GM21381 (cell line): ENCODE measurements at regions not wholly inside any gene's neighbourhood (a gene's known extent, or its start where the extent isn't known, plus 50 kb on each side); places are given as distances from the start of the nearest gene placed in this dataset.

Experiments
- ATAC-seq: cut with Tn5 transposase; IDR thresholded peaks from one replicate; pipeline ENCODE4 v1.9.1; 2021; ENCODE audit warnings: mild to moderate bottlenecking, moderate library complexity; ENCODE audit not compliant: unreplicated experiment

DNA sequence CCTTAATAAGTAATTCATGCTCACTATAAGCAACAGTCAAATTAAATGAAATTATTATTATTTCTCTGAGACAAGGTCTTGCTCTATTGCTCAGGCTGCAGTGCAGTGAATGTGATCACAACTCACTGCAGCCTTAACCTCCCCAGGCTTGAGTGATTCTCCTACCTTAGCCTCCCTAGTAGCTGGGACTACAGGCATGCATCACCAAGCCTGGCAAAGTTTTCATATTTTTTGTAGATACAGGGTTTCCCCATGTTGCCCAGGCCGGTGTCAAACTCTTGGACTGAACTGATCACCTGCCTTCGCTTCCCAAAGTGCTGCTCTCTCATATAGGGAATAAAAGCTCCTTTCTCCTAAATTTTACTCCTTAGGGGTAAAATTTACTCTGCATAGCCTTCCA is 74.9 kb upstream of the GAREM1 start:
- ATAC-seq: no peak

DNA sequence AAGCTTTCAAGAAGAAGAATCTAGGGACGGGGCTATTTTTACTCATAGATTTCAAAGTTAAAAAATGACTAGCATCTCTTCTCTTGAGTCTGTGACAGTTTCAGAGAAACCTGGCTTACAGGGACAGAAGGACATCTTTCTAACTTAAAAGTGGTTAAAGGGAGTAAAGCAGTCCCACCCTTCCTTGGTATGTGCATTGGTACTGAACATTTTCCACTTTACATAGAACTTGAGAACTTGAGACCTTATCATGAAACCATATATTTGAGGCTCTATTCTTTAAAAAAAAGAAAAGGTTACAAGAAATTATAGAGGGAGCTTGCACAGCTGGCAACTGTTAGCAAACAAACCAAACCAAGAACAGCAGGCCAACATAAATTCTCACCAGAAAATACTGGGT is 73.4 kb upstream of the GAREM1 start:
- no peak for ATAC-seq

DNA sequence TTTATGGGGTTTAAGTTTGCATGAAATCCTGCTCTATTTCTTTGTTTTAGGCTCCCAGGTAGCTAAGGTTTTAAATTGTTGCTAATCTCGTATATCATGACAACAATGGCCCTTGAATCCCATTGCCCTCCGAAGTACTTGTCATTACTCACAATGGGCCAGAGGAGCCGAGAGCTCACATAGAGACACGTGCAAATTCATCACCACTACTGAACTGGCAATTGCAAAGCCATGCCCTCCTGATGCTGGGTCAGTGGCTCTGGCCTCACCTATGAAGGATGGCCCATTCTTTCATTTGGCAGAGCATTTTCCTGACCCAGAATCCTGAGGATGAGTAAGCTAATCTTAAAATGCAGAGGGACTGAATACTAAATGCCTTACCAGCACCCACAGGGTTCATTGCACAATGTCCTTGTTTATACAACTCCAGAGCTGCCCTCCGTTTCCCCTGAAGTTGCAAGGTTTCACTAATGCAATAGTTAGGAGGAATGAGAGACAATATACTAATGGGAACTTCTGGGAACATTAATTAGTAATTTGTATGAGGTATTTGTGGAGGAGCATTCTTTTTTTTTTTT is 71.6 kb upstream of the GAREM1 start:
- no peak for ATAC-seq

DNA sequence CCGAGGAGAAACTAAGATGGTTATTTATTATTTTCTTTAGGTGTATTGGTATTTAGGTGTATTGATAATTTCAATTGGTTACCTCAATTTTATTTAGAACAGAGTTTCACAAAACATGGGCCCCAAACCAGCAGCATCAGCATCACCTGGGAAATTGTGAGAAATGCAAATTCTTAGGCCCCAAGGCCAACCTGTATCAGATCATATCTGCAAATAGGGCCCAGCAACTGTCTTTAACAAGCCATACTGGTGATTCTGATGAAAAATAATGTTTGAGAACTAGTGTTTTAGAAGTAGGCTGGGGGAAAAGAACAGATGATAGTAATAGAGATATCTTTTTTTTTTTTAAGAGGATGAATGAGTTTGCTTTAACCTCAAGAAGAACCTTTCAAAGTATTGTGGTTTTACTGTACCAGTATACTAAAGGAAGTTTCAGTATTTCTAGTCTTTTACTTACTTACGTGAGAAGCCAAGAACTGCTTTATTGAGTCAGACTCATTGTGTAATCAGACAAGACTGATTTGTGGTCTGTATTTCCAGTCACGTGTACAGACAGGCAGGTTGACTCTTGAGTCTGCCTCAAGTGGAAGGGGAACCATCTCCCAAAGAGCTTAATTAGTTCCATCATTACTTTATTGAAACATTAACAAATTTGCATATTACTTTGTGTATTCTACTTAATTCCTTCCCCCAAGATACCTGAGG is 60.4 kb upstream of the GAREM1 start:
- peak; percentile 80 for ATAC-seq

DNA sequence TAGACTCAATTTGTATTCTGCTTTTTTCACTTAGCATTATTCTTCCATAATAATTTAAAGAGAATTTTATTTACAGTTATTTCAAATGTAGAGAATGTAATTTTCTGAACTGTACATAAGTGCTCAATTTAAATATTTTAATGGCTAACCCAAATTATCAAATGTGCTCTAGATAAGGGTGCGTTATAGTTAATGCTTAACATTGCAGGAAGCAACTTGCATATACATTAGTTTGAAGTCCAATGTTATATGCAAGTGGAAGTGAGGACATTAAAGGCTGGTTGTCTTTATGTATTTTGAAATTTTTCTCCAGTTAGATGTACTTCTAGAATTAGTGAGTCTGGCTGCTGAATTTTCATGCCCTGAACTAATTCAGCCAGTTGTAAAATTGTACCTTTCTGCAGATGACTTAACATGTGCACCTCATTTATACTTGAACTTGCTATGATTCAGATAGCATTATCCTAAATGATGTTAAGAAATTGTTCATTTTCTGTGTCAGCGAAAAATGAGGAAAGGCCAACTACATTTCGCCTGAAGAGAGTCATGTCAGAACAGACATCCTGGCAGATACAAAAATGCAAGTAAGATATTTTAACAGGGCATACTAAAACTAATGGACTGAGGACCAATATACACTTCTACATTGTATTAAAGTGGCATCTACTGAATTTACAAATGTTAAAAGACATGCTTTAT is 59.2 kb upstream of the GAREM1 start:
- ATAC-seq: no peak

DNA sequence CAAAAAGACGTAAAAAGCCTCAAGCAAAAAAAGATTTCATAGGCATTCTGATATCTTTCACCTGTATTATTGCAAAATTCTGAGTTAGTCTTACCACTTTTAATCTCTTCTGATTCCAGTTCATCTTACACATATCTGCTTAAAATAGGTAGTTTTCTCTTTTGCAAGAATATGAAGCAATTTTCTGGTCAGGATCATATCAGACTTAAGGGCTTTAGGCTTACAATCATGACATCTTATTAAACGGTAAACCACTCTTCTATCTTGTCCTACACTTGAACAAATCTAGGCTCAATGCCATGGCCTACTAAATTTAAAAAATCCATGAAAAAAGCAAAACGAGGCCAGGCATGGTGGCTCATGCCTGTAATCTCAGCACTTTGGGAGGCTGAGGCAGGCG is 50.1 kb upstream of the GAREM1 start:
- ATAC-seq: no peak
